Heart left ventricle (tissue), 16 donors: ENCODE measurements at regions not wholly inside any gene's neighbourhood (a gene's known extent, or its start where the extent isn't known, plus 50 kb on each side); places are given as distances from the start of the nearest gene placed in this dataset.

Source experiments
- ATAC-seq, 4 donors: fragments of 200-7000 bp; cut with Tn5 transposase; one replicate each; pipeline ENCODE4 v1.9.1; 2020 to 2022; ENCODE audit warnings: moderate library complexity in 4 of 4, mild to moderate bottlenecking in 3 of 4, moderate number of reproducible peaks in 1 of 4
- DNase-seq, 5 donors: peaks; one replicate each; pipeline ENCODE4 v3.0.0-alpha.2; 2020
- H3K27ac ChIP-seq, 12 donors: fragments of 200-600 bp; sonication (generic) in 4 of 12; one replicate each; pipeline versions ENCODE4 v1.5.0 to v1.8.0; 2016 to 2022; ENCODE audit warnings: mild to moderate bottlenecking in 2 of 12
- H3K27me3 ChIP-seq, 9 donors: fragments of 200-600 bp; sonication (generic) in 2 of 9; one replicate each; pipeline versions ENCODE4 v1.5.1 to v1.8.0; 2016 to 2022; ENCODE audit warnings: mild to moderate bottlenecking in 3 of 9
- H3K36me3 ChIP-seq, 9 donors: fragments of 200-600 bp; sonication (generic) in 2 of 9; one replicate each; pipeline versions ENCODE4 v1.5.0 to v1.8.0; 2018 to 2022; ENCODE audit warnings: mild to moderate bottlenecking in 2 of 9
- H3K4me1 ChIP-seq, 12 donors: fragments of 200-600 bp; sonication (generic) in 4 of 12; one replicate each; pipeline versions ENCODE4 v1.5.0 to v1.8.0; 2016 to 2022; ENCODE audit warnings: mild to moderate bottlenecking in 3 of 12
- H3K4me3 ChIP-seq, 12 donors: fragments of 200-600 bp; sonication (generic) in 4 of 12; one replicate each; pipeline versions ENCODE4 v1.5.0 to v1.8.0; 2017 to 2022; ENCODE audit warnings: mild to moderate bottlenecking in 9 of 12, moderate library complexity in 4 of 12
- H3K9me3 ChIP-seq, 12 donors: fragments of 200-600 bp; sonication (generic) in 4 of 12; one replicate each; pipeline versions ENCODE4 v1.5.0 to v1.8.0; 2016 to 2022; ENCODE audit warnings: mild to moderate bottlenecking in 1 of 12
- CTCF ChIP-seq, 12 donors: fragments of 200-600 bp; sonication (generic) in 4 of 12; IDR thresholded peaks; one replicate each; pipeline versions ENCODE4 v1.5.0 to v1.8.0; 2018 to 2022; ENCODE audit warnings: antibody characterized with exemption in 12 of 12, mild to moderate bottlenecking in 5 of 12
- POLR2A ChIP-seq, 2 donors: fragments of 450-650 bp; IDR thresholded peaks; one replicate each; pipeline ENCODE4 v1.6.1; 2017; ENCODE audit warnings: antibody characterized with exemption in 2 of 2, mild to moderate bottlenecking in 2 of 2, moderate library complexity in 2 of 2
- WGBS, 4 donors: extraction: QIAGEN DNeasy Blood & Tissue Kit in 2 of 4; methylation state at CpG; one replicate each; pipeline versions ENCODE4 v1.1.5 to v1.1.7; 2013 to 2018; 5-methylcytosine and 5-hydroxymethylcytosine counted together
- intact Hi-C, 10 donors: fragments of 100-400 bp; cut with DNase I; formaldehyde crosslinking; loops; one replicate each; pipeline versions ENCODE4 v1.11.1 to v1.14.2; 2022
- donor health status: ischemic (EF 13 %, LVEDD 7.1; RV severe dilation, severe dysfunction).
- donor health status: healthy with polysubstance abuse.
- donor health status: DM: no; HTN: yes; CAD: no.
- donor health status: DM: no; HTN: no; CAD: no.
- donor health status: ischemic (EF 25% LVEDD 6.9; RV normal size, moderate dysfunction).
- donor health status: ischemic (EF 25% LVEDD 5.7; RV mildly dilated, moderate dysfunction).
- donor health status: healthy.
- donor health status: DM: yes; HTN: yes; CAD: no.
- donor health status: ischemic (EF 35%, LVEDD 5.7; RV mildly dilated, moderate dysfunction).
- donor health status: nonischemic (EF 11% LVEDD 7.7; RV severe dilation, severe dysfunction).
- donor health status: DM: yes; HTN: yes; CAD: no.
- donor health status: PGD.
- donor health status: ischemic (EF 29% LVEDD 5.4; RV normal size, mild dysfunction).
- donor health status: nonischemic (EF 23%, LVEDD 6.1; RV moderate dilation, normal function).

GRCh38 chr22:44594951-44595350, 96.9 kb upstream of the RTL6 start:
- 56 to 76% (median 64%) methylated on average over 11 of the region's 11 CpGs for WGBS, 4 donors

GRCh38 chr22:44592824-44593148, 94.8 kb upstream of the RTL6 start:
- Histone ChIP-seq H3K36me3 (no peaks in the 10 kb centered on the region), H3K27ac (no peak overlapping the region), H3K9me3 (peaks cover 0 to 3% (median 0%) of the 10 kb centered on the region in 12 donors), H3K27me3 (peaks cover 0 to 5% (median 0%) of the 10 kb centered on the region in 9 donors), H3K4me3 (no peak overlapping the region), H3K4me1 (no peaks in the 10 kb centered on the region)
- ATAC-seq (no peak), DNase-seq (no peak)
- intact Hi-C loops = no loop called here
- WGBS, 4 donors = 50 to 62% (median 54%) methylated on average over 5 of the region's 5 CpGs
- no peak for TF ChIP-seq POLR2A (IDR thresholded peaks at IDR 0.05)
- no peak for TF ChIP-seq CTCF (IDR thresholded peaks at IDR 0.05)

More at GRCh38 chr22:44594951-44595350, 96.9 kb upstream of the RTL6 start:
- no peak for DNase-seq
- H3K27ac ChIP-seq = no peak overlapping the region
- no peak overlapping the region for H3K4me3 ChIP-seq
- no peak for TF ChIP-seq CTCF (IDR thresholded peaks at IDR 0.05)
- no peak for TF ChIP-seq POLR2A (IDR thresholded peaks at IDR 0.05)
- H3K4me1 ChIP-seq = no peaks in the 10 kb centered on the region
- no peaks in the 10 kb centered on the region for H3K36me3 ChIP-seq
- intact Hi-C loops = no loop called here
- no peak for ATAC-seq
- H3K27me3 ChIP-seq = peaks cover 0 to 5% (median 0%) of the 10 kb centered on the region in 9 donors
- H3K9me3 ChIP-seq = no peaks in the 10 kb centered on the region

- 73 to 83% (median 78%) methylated on average over 9 to 10 of the region's 10 CpGs for WGBS, 4 donors
- peak in 1 of 5 donors; percentile 39 for DNase-seq
- Histone ChIP-seq H3K9me3 (peaks cover 0 to 3% (median 0%) of the 10 kb centered on the region in 12 donors), H3K4me1 (no peaks in the 10 kb centered on the region), H3K27ac (no peak overlapping the region), H3K4me3 (no peak overlapping the region), H3K27me3 (peaks cover 0 to 5% (median 0%) of the 10 kb centered on the region in 9 donors), H3K36me3 (no peaks in the 10 kb centered on the region)
- no peak for TF ChIP-seq CTCF (IDR thresholded peaks at IDR 0.05)
- TF ChIP-seq POLR2A (IDR thresholded peaks at IDR 0.05) = no peak
- no peak for ATAC-seq
- intact Hi-C loops = no loop called here
Measured at GRCh38 chr22:44592126-44592823, 94.2 kb upstream of the RTL6 start.

- ATAC-seq (no peak), DNase-seq (peak in 1 of 5 donors; percentile 28)
- Histone ChIP-seq H3K27me3 (peaks cover 0 to 5% (median 0%) of the 10 kb centered on the region in 9 donors), H3K27ac (no peak overlapping the region), H3K4me3 (no peak overlapping the region), H3K36me3 (no peaks in the 10 kb centered on the region), H3K4me1 (no peaks in the 10 kb centered on the region), H3K9me3 (peaks cover 0 to 3% (median 0%) of the 10 kb centered on the region in 12 donors)
- TF ChIP-seq POLR2A (IDR thresholded peaks at IDR 0.05) (no peak), CTCF (IDR thresholded peaks at IDR 0.05) (no peak)
- intact Hi-C loops = no loop called here
- 83 to 97% (median 92%) methylated on average over 9 to 19 of the region's 19 CpGs for WGBS, 4 donors
Measured at GRCh38 chr22:44591146-44591790, 93.2 kb upstream of the RTL6 start.
